Mesothelial cell of epicardium (in vitro differentiated cells): ENCODE measurements at regions not wholly inside any gene's neighbourhood (a gene's known extent, or its start where the extent isn't known, plus 50 kb on each side); places are given as distances from the start of the nearest gene placed in this dataset.

Source experiments
- DNase-seq, 2 experiments: peaks; one replicate each; pipeline ENCODE4 v3.0.0; 2021; ENCODE audit warnings: low spot score in 2 of 2; ENCODE audit not compliant: unreplicated experiment in 2 of 2
- H3K27ac Mint-ChIP-seq: 2 replicates; pipeline ENCODE4 v1.8.0; 2021; ENCODE audit warnings: mixed read lengths
- H3K27me3 Mint-ChIP-seq: 2 replicates; pipeline ENCODE4 v1.8.0; 2021; ENCODE audit warnings: low read depth, mixed read lengths
- H3K36me3 Mint-ChIP-seq: 2 replicates; pipeline ENCODE4 v1.8.0; 2021; ENCODE audit warnings: mixed read lengths
- H3K4me1 Mint-ChIP-seq: 2 replicates; pipeline ENCODE4 v1.8.0; 2021; ENCODE audit warnings: mixed read lengths
- H3K4me3 Mint-ChIP-seq: 2 replicates; pipeline ENCODE4 v1.8.0; 2021; ENCODE audit warnings: mild to moderate bottlenecking, moderate library complexity, mixed read lengths
- H3K9me3 Mint-ChIP-seq: 2 replicates; pipeline ENCODE4 v1.8.0; 2021; ENCODE audit warnings: mixed read lengths
- CTCF ChIP-seq: fragments of 200-600 bp; sonication (generic); IDR thresholded peaks from one replicate; pipeline ENCODE4 v1.5.0; 2021; ENCODE audit warnings: antibody characterized with exemption; ENCODE audit not compliant: unreplicated experiment

GRCh38 chr11:41935241-41935640 lies 475.8 kb upstream of the LRRC4C start:
- DNase-seq, result no peak
- no peak for TF ChIP-seq CTCF
- no peak overlapping the region for H3K27ac Mint-ChIP-seq
- no peaks in the 10 kb centered on the region for H3K4me1 Mint-ChIP-seq
- no peak overlapping the region for H3K4me3 Mint-ChIP-seq
- H3K9me3 Mint-ChIP-seq, result peaks cover 8% of the 10 kb centered on the region
- peaks cover 2% of the 10 kb centered on the region for H3K27me3 Mint-ChIP-seq
- no peaks in the 10 kb centered on the region for H3K36me3 Mint-ChIP-seq

- Mint-ChIP-seq H3K9me3 (peaks cover 13% of the 10 kb centered on the region), H3K4me3 (no peak overlapping the region), H3K27ac (no peak overlapping the region), H3K4me1 (no peaks in the 10 kb centered on the region), H3K27me3 (peaks cover under 1% of the 10 kb centered on the region), H3K36me3 (no peaks in the 10 kb centered on the region)
- no peak for DNase-seq
- no peak for TF ChIP-seq CTCF
Observed at GRCh38 chr11:41935795-41936194, 476.3 kb upstream of the LRRC4C start.

GRCh38 chr11:41943656-41944055 lies 484.2 kb upstream of the LRRC4C start:
- H3K4me3 Mint-ChIP-seq, result no peak overlapping the region
- DNase-seq, result no peak
- no peaks in the 10 kb centered on the region for H3K27me3 Mint-ChIP-seq
- H3K4me1 Mint-ChIP-seq, result no peaks in the 10 kb centered on the region
- no peak for TF ChIP-seq CTCF
- H3K27ac Mint-ChIP-seq, result no peak overlapping the region
- H3K36me3 Mint-ChIP-seq, result no peaks in the 10 kb centered on the region
- peaks cover 6% of the 10 kb centered on the region for H3K9me3 Mint-ChIP-seq

GRCh38 chr11:41947392-41947791 lies 487.9 kb upstream of the LRRC4C start:
- Mint-ChIP-seq H3K27me3 (no peaks in the 10 kb centered on the region), H3K4me1 (no peaks in the 10 kb centered on the region), H3K9me3 (no peaks in the 10 kb centered on the region), H3K36me3 (no peaks in the 10 kb centered on the region), H3K27ac (no peak overlapping the region), H3K4me3 (no peak overlapping the region)
- DNase-seq, result no peak
- no peak for TF ChIP-seq CTCF

GRCh38 chr11:41950470-41951143 lies 491.2 kb upstream of the LRRC4C start:
- H3K4me1 Mint-ChIP-seq, result no peaks in the 10 kb centered on the region
- H3K4me3 Mint-ChIP-seq, result no peak overlapping the region
- no peaks in the 10 kb centered on the region for H3K9me3 Mint-ChIP-seq
- no peak for TF ChIP-seq CTCF
- H3K36me3 Mint-ChIP-seq, result no peaks in the 10 kb centered on the region
- H3K27ac Mint-ChIP-seq, result no peak overlapping the region
- H3K27me3 Mint-ChIP-seq, result no peaks in the 10 kb centered on the region
- no peak for DNase-seq

- H3K36me3 Mint-ChIP-seq, result no peaks in the 10 kb centered on the region
- peaks cover 18% of the 10 kb centered on the region for H3K9me3 Mint-ChIP-seq
- no peak for DNase-seq
- no peak for TF ChIP-seq CTCF
- no peak overlapping the region for H3K27ac Mint-ChIP-seq
- no peaks in the 10 kb centered on the region for H3K4me1 Mint-ChIP-seq
- no peaks in the 10 kb centered on the region for H3K27me3 Mint-ChIP-seq
- no peak overlapping the region for H3K4me3 Mint-ChIP-seq
Observed at GRCh38 chr11:41954034-41954433, 494.6 kb upstream of the LRRC4C start.
